ENCODE measurements at regions not wholly inside any gene's neighbourhood (a gene's known extent, or its start where the extent isn't known, plus 50 kb on each side); places are given as distances from the start of the nearest gene placed in this dataset.

DNA sequence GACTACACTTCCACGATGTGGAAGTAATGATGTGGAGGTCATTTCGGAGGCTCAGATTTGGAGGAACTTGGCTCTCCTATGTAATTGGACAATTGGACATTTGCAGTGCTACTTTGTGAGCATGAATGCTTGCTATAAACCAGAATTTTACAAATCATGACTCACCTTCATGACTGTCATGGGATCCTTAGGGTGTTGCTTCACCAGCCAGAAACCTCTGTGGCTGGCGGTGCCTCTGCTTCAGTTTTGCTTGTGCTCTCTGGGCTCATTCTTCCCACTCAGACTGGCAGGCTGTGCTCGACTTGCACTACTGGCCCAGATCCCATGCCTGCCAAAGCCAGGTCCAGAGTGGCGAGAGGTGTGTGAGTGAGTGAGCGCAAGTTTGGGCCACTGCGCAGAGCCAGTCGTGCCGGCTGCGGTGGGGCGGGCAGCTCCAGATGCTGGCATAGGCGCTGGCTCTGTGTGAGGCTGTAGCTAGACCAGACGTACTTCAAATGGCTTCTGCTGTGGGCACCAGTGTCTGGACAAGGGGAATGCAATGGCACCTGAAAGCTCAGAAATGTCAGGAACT, 387.8 kb downstream of the AEBP2 start:
- no peaks in the 10 kb centered on the region for H3K9me3 ChIP-seq (ENCODE audit: insufficient read depth, low read length)

DNA sequence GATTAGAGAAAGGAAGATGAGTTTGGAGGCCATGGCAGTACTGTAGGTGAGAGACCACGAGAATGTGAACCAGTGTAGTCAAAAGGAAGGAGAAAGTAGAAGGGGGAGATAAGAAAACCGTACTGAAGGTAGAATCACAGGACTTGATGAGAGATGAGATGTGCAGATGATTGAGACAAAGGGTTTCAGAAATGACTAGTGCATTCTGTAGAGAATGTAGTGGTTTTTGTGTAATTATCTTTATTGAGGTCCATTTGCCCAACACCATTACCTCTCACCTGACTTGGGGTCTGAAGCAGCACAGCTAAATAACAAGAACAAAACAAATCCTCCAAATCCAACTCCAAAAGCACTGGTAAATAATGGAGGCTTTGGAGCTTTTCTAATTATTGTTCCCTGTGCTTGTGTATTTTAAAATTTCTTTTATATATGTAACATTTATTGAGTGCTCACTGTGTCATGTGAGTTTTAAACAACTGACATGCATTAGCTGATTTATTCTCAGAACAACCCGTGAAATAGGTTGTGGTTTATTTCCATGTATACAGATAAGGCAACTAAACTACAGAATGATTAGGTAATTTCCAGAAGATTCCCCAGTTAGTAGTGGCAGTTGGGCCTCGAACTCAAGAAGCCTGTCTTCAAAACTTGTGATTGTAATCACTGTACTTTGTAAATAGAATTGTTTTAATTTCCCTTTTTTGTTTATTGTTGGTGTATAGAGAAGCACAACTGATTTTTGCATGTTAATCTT, 390.0 kb downstream of the AEBP2 start:
- Histone ChIP-seq H3K36me3 (replicated peaks; ENCODE audit: low read depth, low read length) (no peaks in the 10 kb centered on the region), H3K4me1 (ENCODE audit: low read length) (peaks cover 9% of the 10 kb centered on the region; the same call in 1 of the 2 replicates), H3K27ac (ENCODE audit: low read length) (no peak overlapping the region), H3K4me2 (ENCODE audit: low read length) (no peak overlapping the region), H3K79me2 (ENCODE audit: low read length) (no peaks in the 10 kb centered on the region), H3K9ac (ENCODE audit: low read length) (no peak overlapping the region), H4K20me1 (ENCODE audit: insufficient read depth, low read length) (no peaks in the 10 kb centered on the region), H3K9me3 (ENCODE audit: insufficient read depth, low read length) (no peaks in the 10 kb centered on the region), H2AFZ (ENCODE audit: low read depth, low read length) (no peak overlapping the region), H3K27me3 (ENCODE audit: low read depth, low read length) (no peaks in the 10 kb centered on the region), H3K4me3 (ENCODE audit: low read length) (no peak overlapping the region)
- TF ChIP-seq, protein P1, sequence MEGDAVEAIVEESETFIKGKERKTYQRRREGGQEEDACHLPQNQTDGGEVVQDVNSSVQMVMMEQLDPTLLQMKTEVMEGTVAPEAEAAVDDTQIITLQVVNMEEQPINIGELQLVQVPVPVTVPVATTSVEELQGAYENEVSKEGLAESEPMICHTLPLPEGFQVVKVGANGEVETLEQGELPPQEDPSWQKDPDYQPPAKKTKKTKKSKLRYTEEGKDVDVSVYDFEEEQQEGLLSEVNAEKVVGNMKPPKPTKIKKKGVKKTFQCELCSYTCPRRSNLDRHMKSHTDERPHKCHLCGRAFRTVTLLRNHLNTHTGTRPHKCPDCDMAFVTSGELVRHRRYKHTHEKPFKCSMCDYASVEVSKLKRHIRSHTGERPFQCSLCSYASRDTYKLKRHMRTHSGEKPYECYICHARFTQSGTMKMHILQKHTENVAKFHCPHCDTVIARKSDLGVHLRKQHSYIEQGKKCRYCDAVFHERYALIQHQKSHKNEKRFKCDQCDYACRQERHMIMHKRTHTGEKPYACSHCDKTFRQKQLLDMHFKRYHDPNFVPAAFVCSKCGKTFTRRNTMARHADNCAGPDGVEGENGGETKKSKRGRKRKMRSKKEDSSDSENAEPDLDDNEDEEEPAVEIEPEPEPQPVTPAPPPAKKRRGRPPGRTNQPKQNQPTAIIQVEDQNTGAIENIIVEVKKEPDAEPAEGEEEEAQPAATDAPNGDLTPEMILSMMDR (IDR thresholded peaks at IDR 0.05; ENCODE audit: low read depth, low read length): no peak
- TF ChIP-seq EZH2phosphoT487 (IDR thresholded peaks at IDR 0.05; ENCODE audit: low read depth): no peak

More for the DNA sequence above, 387.8 kb downstream of the AEBP2 start:
- H4K20me1 ChIP-seq (ENCODE audit: insufficient read depth, low read length): no peaks in the 10 kb centered on the region
- H3K36me3 ChIP-seq (replicated peaks; ENCODE audit: low read depth, low read length): no peaks in the 10 kb centered on the region
- H2AFZ ChIP-seq (ENCODE audit: low read depth, low read length): no peak overlapping the region
- H3K27ac ChIP-seq (ENCODE audit: low read length): no peak overlapping the region
- no peak overlapping the region for H3K9ac ChIP-seq (ENCODE audit: low read length)
- H3K4me1 ChIP-seq (ENCODE audit: low read length): peaks cover 3% of the 10 kb centered on the region; the same call in 1 of the 2 replicates
- TF ChIP-seq, protein P1 (IDR thresholded peaks at IDR 0.05; ENCODE audit: low read depth, low read length): no peak
- no peak for TF ChIP-seq EZH2phosphoT487 (IDR thresholded peaks at IDR 0.05; ENCODE audit: low read depth)
- no peaks in the 10 kb centered on the region for H3K79me2 ChIP-seq (ENCODE audit: low read length)
- H3K4me2 ChIP-seq (ENCODE audit: low read length): no peak overlapping the region
- no peak overlapping the region for H3K4me3 ChIP-seq (ENCODE audit: low read length)
- no peaks in the 10 kb centered on the region for H3K27me3 ChIP-seq (ENCODE audit: low read depth, low read length)

DNA sequence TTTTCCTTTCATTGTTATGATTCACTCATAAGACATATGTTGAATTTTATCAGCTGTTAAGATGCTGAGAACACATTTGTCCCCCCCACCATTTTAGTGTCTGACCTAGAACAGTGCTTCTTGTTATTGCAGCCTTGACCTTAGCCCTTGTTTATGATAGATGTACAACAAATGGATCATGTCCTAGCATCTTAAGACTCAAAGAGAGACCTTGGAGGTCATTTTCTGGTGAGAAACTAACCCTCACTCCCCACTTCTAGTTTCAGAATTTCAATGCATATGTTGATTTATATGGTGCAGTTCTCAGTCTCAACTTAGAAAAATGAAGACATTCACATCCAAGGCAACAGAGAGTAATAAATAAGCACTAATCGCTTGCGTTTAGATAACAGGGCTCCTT, 391.2 kb downstream of the AEBP2 start:
- Histone ChIP-seq H3K79me2 (ENCODE audit: low read length) (no peaks in the 10 kb centered on the region), H4K20me1 (ENCODE audit: insufficient read depth, low read length) (no peaks in the 10 kb centered on the region), H2AFZ (ENCODE audit: low read depth, low read length) (no peak overlapping the region), H3K36me3 (replicated peaks; ENCODE audit: low read depth, low read length) (no peaks in the 10 kb centered on the region), H3K9me3 (ENCODE audit: insufficient read depth, low read length) (no peaks in the 10 kb centered on the region), H3K9ac (ENCODE audit: low read length) (no peak overlapping the region), H3K4me2 (ENCODE audit: low read length) (no peak overlapping the region), H3K4me1 (ENCODE audit: low read length) (peaks cover 9% of the 10 kb centered on the region; the same call in 1 of the 2 replicates), H3K27ac (ENCODE audit: low read length) (no peak overlapping the region), H3K27me3 (ENCODE audit: low read depth, low read length) (no peaks in the 10 kb centered on the region), H3K4me3 (ENCODE audit: low read length) (no peak overlapping the region)
- TF ChIP-seq EZH2phosphoT487 (IDR thresholded peaks at IDR 0.05; ENCODE audit: low read depth): no peak
- TF ChIP-seq, protein P1 (IDR thresholded peaks at IDR 0.05; ENCODE audit: low read depth, low read length): no peak

DNA sequence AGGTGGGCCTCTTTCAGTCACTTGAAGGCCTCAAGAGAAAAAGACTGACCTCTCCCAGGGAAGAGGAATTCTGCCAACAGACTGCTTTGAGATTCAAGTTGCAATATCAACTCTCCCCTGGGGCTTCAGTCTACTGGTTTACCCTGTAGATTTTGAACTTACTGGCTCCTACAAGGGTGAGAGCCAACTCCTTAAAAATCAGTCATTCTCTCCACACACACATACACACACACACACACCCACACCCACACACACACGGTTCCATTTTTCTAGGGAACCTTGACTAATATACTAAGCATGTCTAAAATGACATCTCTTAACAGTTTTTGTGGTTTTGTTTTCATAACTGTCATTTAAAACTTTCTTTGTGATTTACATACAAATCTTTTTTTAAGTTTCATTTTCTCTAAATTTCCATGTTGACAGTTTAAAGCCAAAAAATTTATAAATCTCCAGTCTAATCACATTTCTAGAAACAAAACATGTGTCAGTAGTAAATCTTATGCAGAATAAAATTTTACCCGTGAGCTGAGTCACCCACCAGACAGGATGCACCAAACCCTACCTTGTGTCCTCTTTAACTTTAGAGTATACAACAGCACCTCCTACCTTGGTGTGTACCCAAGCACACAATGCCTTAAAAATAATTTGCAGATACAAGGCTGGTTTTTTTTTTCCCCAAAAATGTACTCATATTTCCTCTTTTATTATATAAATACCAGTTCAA, 394.6 kb downstream of the AEBP2 start:
- H3K36me3 ChIP-seq (replicated peaks; ENCODE audit: low read depth, low read length): no peaks in the 10 kb centered on the region
- H3K4me1 ChIP-seq (ENCODE audit: low read length): peaks cover 9% of the 10 kb centered on the region; the same call in 1 of the 2 replicates
- no peaks in the 10 kb centered on the region for H3K9me3 ChIP-seq (ENCODE audit: insufficient read depth, low read length)
- H3K4me3 ChIP-seq (ENCODE audit: low read length): no peak overlapping the region
- no peaks in the 10 kb centered on the region for H3K79me2 ChIP-seq (ENCODE audit: low read length)
- H3K27me3 ChIP-seq (ENCODE audit: low read depth, low read length): no peaks in the 10 kb centered on the region
- no peak overlapping the region for H2AFZ ChIP-seq (ENCODE audit: low read depth, low read length)
- H3K9ac ChIP-seq (ENCODE audit: low read length): no peak overlapping the region
- no peaks in the 10 kb centered on the region for H4K20me1 ChIP-seq (ENCODE audit: insufficient read depth, low read length)
- H3K4me2 ChIP-seq (ENCODE audit: low read length): no peak overlapping the region
- H3K27ac ChIP-seq (ENCODE audit: low read length): no peak overlapping the region
- no peak for TF ChIP-seq EZH2phosphoT487 (IDR thresholded peaks at IDR 0.05; ENCODE audit: low read depth)
- TF ChIP-seq, protein P1 (IDR thresholded peaks at IDR 0.05; ENCODE audit: low read depth, low read length): no peak

Measured in OCI-LY3 (cell line).